ENCODE measurements at regions not wholly inside any gene's neighbourhood (a gene's known extent, or its start where the extent isn't known, plus 50 kb on each side); places are given as distances from the start of the nearest gene placed in this dataset.
A peak's percentile ranks its signal among the peaks of the same experiment; 100 is the strongest.

DNA sequence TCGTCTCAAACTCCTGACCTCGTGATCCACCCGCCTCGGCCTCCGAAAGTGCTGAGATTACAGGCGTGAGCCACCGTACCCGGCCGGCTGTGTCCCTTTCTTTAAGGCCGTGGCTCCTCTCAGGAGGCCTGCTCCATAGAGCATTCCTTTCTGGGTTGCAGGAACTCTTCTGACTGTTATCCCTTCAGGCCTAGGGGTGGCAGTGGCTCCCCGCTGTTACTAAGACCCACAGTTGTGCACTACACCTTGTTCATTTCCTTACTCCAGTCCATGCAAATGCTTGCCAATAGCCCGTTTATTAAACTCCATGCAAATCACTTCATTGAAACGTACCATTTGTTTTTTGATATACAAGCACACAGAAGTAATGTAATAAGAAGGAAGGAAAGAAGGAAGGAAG is 234.7 kb downstream of the BCAT1 start:
- H3K4me1 Mint-ChIP-seq, result peaks cover 0 to 11% (median 8%) of the 10 kb centered on the region in 4 donors
- H3K4me3 Mint-ChIP-seq, result no peak overlapping the region
- peaks cover 0 to 6% (median 0%) of the 10 kb centered on the region in 9 donors for H3K9me3 Mint-ChIP-seq
- DNase-seq (no peak), ATAC-seq (no peak)
- H3K27ac Mint-ChIP-seq, result no peak overlapping the region
- POLR2A ChIA-PET, result no interaction called here
- H3K36me3 Mint-ChIP-seq, result no peaks in the 10 kb centered on the region
- H3K27me3 Mint-ChIP-seq, result peaks cover 0 to 3% (median 0%) of the 10 kb centered on the region in 5 donors

DNA sequence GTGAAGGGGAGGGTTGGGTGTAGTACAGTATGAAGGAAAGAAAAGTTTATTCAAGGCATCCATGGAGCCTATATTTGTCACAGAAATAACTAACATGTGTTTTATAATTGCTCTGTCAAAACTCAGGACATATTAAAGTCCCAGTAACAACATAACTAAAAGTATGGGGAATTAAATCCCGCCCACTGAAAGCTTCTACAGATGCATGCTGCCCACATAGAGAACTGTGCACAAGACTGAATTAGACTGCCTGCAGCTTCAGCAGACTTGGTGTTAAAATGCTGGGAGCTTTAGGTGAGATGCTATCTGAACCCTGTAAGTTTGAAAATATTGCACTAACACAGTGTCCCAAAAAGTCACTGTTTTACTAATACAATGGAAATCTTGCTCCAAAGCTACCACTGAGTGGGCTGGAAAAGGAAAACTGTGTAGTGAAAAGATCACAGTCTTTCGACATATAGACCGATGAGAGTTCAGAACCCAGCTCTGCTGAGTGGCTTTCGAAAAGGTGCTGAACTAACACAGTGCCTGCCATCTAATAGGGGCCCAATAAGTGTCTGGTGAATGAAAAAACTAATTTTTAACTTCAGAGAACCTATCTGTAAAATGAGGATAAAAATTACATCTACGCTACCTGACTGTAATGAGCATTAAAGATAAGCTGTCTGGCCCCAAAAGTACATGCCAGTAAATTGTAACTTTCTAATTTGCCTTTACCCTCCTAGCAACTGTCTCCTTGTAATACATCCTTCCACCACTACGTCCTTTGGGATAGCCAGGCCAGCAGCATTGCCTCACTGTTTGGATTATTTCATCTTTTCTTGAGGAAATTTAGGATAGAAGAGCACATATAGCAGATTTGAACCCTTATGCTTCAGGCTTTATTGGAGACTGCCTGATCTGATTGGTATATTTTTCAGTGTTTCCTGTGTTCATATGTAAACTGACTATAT is 237.6 kb downstream of the BCAT1 start:
- Mint-ChIP-seq H3K9me3 (peaks cover 0 to 6% (median 0%) of the 10 kb centered on the region in 9 donors), H3K4me1 (no peaks in the 10 kb centered on the region), H3K4me3 (no peak overlapping the region), H3K27ac (no peak overlapping the region), H3K36me3 (no peaks in the 10 kb centered on the region), H3K27me3 (no peaks in the 10 kb centered on the region)
- POLR2A ChIA-PET, result no interaction called here
- ATAC-seq (no peak), DNase-seq (no peak)

DNA sequence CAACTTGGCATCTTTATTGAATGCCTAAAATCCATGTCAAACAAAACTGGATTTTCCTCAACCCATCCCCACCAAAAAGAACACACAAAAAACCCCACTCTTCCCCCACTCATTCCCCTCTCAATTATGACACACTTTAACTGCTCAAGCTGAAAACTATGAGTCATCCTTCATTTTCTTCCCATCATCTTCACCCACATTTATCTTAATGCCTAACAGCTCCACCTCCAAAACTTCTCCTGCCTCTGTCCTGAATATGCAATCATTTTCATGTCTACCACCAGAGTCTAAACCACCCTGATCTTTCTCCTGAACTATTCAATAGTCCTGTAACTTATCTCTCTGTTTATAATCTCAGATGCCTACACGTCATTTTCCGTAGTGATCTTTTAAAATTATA is 239.7 kb downstream of the BCAT1 start:
- POLR2A ChIA-PET, result no interaction called here
- Mint-ChIP-seq H3K36me3 (no peaks in the 10 kb centered on the region), H3K27ac (no peak overlapping the region), H3K4me3 (no peak overlapping the region), H3K27me3 (peaks cover 0 to 4% (median 0%) of the 10 kb centered on the region in 5 donors), H3K4me1 (peaks cover 0 to 9% (median 0%) of the 10 kb centered on the region in 4 donors), H3K9me3 (no peaks in the 10 kb centered on the region)
- ATAC-seq (no peak), DNase-seq (no peak)

DNA sequence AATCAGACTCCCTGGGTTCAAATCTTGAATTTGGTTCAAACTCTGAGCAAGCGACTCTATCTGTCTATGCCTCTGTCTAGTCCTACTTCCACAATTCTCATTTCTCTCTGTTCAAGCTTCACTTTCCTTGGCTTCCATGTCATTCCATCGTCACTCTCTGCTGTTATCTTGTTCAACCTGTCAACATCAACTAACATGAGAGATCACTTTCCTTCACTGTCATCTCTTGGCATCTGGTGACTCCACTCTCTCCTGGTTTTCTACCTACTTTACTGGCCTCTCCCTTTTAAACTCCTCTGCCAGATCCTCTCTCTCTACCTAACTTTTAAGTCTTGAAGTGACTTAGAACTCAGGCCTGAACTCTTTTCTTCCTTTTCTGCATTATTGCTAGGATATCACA is 240.2 kb downstream of the BCAT1 start:
- no peak overlapping the region for H3K4me3 Mint-ChIP-seq
- no peak overlapping the region for H3K27ac Mint-ChIP-seq
- POLR2A ChIA-PET, result no interaction called here
- H3K27me3 Mint-ChIP-seq, result peaks cover 0 to 8% (median 0%) of the 10 kb centered on the region in 5 donors
- ATAC-seq, result no peak
- peaks cover 0 to 9% (median 0%) of the 10 kb centered on the region in 4 donors for H3K4me1 Mint-ChIP-seq
- no peaks in the 10 kb centered on the region for H3K9me3 Mint-ChIP-seq
- no peak for DNase-seq
- H3K36me3 Mint-ChIP-seq, result no peaks in the 10 kb centered on the region

DNA sequence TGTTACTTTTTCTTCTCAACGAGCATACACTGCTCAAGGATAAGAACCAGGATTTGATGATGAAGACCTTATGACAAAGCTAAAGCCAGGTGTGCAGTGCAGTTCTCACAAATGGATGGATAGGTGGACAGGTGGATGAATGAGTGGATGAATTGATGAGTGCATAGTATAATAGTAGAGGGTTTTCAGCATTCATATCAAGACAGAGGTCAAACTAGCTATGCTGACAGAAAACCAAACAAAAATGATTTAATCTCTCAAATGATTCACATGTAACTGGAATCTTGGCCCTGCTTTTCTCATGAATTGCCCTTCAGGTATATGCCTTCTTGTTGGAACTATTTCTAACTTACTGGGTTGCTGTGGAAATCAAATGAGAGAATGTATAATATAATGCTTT is 240.9 kb downstream of the BCAT1 start:
- no peak overlapping the region for H3K27ac Mint-ChIP-seq
- peaks cover 0 to 9% (median 0%) of the 10 kb centered on the region in 5 donors for H3K27me3 Mint-ChIP-seq
- no peaks in the 10 kb centered on the region for H3K36me3 Mint-ChIP-seq
- DNase-seq, result no peak
- H3K4me3 Mint-ChIP-seq, result no peak overlapping the region
- peaks cover 0 to 9% (median 0%) of the 10 kb centered on the region in 4 donors for H3K4me1 Mint-ChIP-seq
- POLR2A ChIA-PET, result no interaction called here
- H3K9me3 Mint-ChIP-seq, result no peaks in the 10 kb centered on the region
- ATAC-seq, result no peak

DNA sequence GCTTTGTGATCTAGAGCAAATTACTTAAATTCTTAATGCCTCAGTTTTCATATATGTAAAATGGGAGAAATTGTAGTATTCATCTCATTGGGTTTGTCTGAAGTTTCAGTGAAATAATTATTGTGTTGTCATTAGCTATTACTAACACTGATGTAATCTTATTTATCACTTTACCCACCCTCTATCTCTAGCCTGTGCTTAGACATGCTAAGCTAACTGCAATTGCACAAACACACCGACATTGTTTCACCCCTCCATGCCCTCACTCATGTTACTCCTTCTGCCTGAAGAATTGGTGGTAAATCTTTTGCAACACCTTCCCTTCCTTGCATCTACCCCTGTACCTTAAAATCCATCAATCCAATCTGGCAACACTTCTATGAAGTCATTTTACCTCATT is 241.6 kb downstream of the BCAT1 start:
- Mint-ChIP-seq H3K27me3 (peaks cover 0 to 9% (median 0%) of the 10 kb centered on the region in 5 donors), H3K9me3 (no peaks in the 10 kb centered on the region), H3K4me3 (no peak overlapping the region), H3K36me3 (no peaks in the 10 kb centered on the region), H3K27ac (no peak overlapping the region), H3K4me1 (peaks cover 0 to 9% (median 0%) of the 10 kb centered on the region in 4 donors)
- DNase-seq (no peak), ATAC-seq (no peak)
- POLR2A ChIA-PET, result no interaction called here

DNA sequence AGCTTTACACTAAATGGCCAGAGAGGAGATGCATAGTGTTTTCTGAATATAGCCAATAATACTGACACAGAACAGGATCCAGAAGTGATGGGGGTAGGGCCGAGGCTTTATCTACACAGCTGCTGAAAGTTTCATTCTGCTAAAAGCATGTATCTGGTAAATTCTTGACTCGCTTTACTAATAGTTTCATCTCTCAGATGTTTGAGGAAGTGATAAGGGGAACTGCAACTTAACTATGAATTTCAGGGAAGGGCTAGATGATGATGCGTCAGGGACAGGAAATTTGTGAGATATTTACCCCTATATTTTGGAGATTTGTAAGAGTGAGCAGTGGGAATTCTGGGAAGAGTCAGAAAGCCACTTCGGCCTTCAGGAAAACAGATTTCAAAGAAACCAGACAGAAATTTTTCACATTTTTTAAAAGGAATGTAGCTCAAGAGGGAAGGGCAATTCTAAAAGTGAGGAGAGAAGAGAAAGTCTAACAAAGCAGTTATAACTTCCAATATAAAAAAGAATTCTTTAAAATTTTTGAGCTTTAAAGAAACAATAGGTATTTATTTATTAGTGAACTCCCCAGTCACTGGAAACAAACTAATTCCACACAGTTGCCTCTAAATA is 243.1 kb downstream of the BCAT1 start:
- POLR2A ChIA-PET, result no interaction called here
- peaks cover 0 to 3% (median 0%) of the 10 kb centered on the region in 9 donors for H3K9me3 Mint-ChIP-seq
- ATAC-seq, result no peak
- peak overlapping the region in 1 of 10 donors; percentile 1 for H3K27ac Mint-ChIP-seq
- H3K4me1 Mint-ChIP-seq, result peaks cover 0 to 9% (median 0%) of the 10 kb centered on the region in 4 donors
- no peak overlapping the region for H3K4me3 Mint-ChIP-seq
- H3K36me3 Mint-ChIP-seq, result no peaks in the 10 kb centered on the region
- no peak for DNase-seq
- H3K27me3 Mint-ChIP-seq, result peaks cover 0 to 9% (median 0%) of the 10 kb centered on the region in 5 donors

DNA sequence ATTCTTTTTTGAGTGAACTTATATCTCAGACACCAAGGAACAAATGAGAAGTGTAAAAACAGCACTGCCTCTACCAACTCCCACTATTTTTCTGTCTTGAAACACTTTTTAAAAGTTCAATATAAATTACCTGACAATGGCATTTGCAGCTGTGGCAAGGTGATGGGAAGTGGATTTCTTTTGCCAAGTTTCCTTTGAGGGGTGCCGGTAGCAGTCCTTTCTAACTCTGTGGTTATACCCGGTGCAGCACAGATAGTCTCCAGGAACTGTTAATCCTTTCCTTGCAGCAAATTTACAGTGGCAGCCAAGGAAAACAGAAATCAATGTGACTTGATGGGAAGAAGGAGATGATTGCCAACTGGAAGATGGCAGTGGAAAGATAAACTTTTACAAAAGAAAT is 243.7 kb downstream of the BCAT1 start:
- no peak overlapping the region for H3K4me3 Mint-ChIP-seq
- H3K4me1 Mint-ChIP-seq, result peaks cover 0 to 9% (median 0%) of the 10 kb centered on the region in 4 donors
- no peak overlapping the region for H3K27ac Mint-ChIP-seq
- POLR2A ChIA-PET, result no interaction called here
- H3K27me3 Mint-ChIP-seq, result peaks cover 0 to 9% (median 0%) of the 10 kb centered on the region in 5 donors
- H3K36me3 Mint-ChIP-seq, result no peaks in the 10 kb centered on the region
- DNase-seq, result no peak
- no peak for ATAC-seq
- H3K9me3 Mint-ChIP-seq, result peaks cover 0 to 6% (median 0%) of the 10 kb centered on the region in 9 donors

DNA sequence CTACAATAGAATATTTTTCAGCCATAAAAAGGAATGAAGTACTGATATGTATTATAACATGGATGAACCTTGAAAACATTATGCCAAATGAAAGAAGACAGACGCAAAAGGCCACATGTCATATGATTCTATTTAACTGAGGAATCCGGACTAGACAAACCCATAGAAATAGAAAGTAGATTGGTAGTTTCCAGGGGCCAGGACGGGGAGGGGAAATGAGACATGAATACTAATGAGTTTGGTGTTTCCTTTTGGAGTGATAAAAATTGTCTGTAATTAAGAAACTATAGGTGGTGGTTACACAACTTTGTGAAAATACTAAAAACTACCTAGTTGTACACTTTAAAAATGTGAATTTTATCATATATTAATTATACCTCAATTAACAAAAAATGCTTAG is 247.6 kb downstream of the BCAT1 start:
- POLR2A ChIA-PET, result no interaction called here
- no peak overlapping the region for H3K4me3 Mint-ChIP-seq

DNA sequence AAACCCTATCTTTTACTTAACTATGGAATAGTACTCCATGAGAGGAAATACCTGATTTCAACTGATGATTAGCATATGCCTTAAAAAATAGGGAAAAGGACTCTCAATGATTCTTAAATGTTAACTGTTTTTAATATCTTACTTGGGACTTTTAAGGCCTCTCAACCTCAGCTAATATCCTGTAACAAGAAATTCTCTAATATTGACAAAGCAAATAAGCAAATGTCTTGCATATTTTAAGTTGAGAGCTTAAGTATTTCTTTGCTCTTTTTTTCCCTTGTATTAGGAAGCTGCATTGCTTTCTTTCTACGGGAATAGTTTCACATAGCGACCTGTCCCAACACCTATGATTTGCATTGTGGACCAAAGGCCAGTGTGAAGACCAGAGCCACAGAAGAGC is 249.9 kb downstream of the BCAT1 start:
- Mint-ChIP-seq H3K9me3 (peaks cover 0 to 6% (median 0%) of the 10 kb centered on the region in 9 donors), H3K36me3 (no peaks in the 10 kb centered on the region), H3K27ac (no peak overlapping the region), H3K27me3 (peaks cover 0 to 8% (median 0%) of the 10 kb centered on the region in 5 donors), H3K4me3 (no peak overlapping the region), H3K4me1 (no peaks in the 10 kb centered on the region)
- ATAC-seq (no peak), DNase-seq (no peak)
- POLR2A ChIA-PET, result no interaction called here

More for the DNA sequence above, 247.6 kb downstream of the BCAT1 start:
- Mint-ChIP-seq H3K36me3 (no peaks in the 10 kb centered on the region), H3K9me3 (peaks cover 0 to 6% (median 0%) of the 10 kb centered on the region in 9 donors), H3K27ac (no peak overlapping the region), H3K4me1 (peaks cover 0 to 9% (median 0%) of the 10 kb centered on the region in 4 donors), H3K27me3 (peaks cover 0 to 13% (median 0%) of the 10 kb centered on the region in 5 donors)
- DNase-seq (no peak), ATAC-seq (no peak)

DNA sequence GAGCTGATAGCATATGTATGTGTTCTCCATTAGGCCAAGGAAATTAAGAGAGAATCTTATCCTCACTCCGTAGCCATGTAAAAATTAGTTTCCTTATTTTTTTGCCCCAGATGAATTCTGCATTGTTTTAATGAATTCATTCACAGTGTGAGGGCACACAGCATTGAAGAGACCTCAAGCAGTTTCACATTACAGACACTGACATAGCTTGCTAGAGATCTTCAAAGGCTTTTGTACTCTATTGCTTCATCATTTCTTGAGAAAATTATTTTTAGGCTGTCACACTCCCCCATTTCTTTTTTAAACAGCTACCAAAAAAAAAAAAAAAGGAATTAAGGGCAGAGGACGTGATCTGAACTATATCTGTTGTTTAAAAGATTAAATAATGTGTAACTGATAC is 251.1 kb downstream of the BCAT1 start:
- Mint-ChIP-seq H3K9me3 (peaks cover 0 to 6% (median 0%) of the 10 kb centered on the region in 9 donors), H3K27ac (no peak overlapping the region)

DNA sequence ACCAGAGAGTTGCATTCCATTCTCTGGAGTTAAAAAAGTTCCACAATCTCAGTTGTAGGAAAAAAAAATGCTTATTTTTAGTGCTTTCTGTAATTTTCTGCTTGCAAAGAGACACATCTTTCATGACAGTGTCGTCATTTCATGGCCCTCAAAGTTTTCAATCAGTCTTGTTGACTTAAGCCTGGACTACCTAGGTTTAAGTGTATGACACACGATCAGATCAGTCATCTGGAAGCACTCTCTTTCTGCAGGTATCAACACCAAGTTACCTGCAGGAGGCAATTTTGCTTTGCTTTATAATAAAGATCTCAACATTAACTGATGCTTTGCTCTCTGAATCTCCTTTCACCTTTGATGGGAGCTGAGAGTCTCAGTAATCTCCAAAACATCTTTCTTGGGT is 251.6 kb downstream of the BCAT1 start:
- Mint-ChIP-seq H3K27me3 (peaks cover 0 to 4% (median under 1%) of the 10 kb centered on the region in 5 donors), H3K4me3 (no peak overlapping the region), H3K4me1 (no peaks in the 10 kb centered on the region), H3K9me3 (peaks cover 0 to 6% (median 0%) of the 10 kb centered on the region in 9 donors), H3K27ac (no peak overlapping the region), H3K36me3 (no peaks in the 10 kb centered on the region)
- POLR2A ChIA-PET, result no interaction called here
- ATAC-seq (no peak), DNase-seq (no peak)

More for the DNA sequence above, 251.1 kb downstream of the BCAT1 start:
- Mint-ChIP-seq H3K4me3 (no peak overlapping the region), H3K27me3 (peaks cover 0 to 4% (median 0%) of the 10 kb centered on the region in 5 donors), H3K4me1 (no peaks in the 10 kb centered on the region), H3K36me3 (no peaks in the 10 kb centered on the region)
- no peak for ATAC-seq
- POLR2A ChIA-PET, result no interaction called here
- DNase-seq, result no peak

DNA sequence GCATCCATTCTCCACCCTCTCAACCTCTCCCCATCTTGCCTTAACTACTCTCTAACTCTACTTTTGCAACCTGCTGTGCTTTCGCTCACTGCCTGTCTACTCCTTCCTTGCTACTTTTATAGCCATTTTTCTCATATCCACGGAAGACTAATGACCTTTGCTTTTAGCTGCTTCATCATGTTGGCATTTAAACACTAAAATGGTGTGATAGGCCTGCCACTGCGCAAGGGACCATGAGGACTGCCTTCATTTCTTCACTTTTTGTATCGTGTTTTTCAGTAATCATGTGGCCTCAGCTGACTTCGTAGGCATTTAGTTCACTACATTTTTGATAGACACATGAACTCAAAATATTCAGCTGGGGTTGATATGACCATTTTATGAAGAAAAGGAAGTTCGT is 252.1 kb downstream of the BCAT1 start:
- Mint-ChIP-seq H3K27me3 (peaks cover 0 to 4% (median 3%) of the 10 kb centered on the region in 5 donors), H3K4me1 (no peaks in the 10 kb centered on the region), H3K9me3 (peaks cover 0 to 7% (median 0%) of the 10 kb centered on the region in 9 donors), H3K4me3 (no peak overlapping the region), H3K27ac (no peak overlapping the region), H3K36me3 (no peaks in the 10 kb centered on the region)
- DNase-seq (no peak), ATAC-seq (no peak)
- POLR2A ChIA-PET, result no interaction called here
